CD4-positive, alpha-beta T cell (primary cell): ENCODE measurements at regions not wholly inside any gene's neighbourhood (a gene's known extent, or its start where the extent isn't known, plus 50 kb on each side); places are given as distances from the start of the nearest gene placed in this dataset.

Experiments used
- ATAC-seq: fragments of 200-7000 bp; cut with Tn5 transposase; one replicate; pipeline ENCODE4 v1.10.0; 2022; ENCODE audit warnings: mild to moderate bottlenecking; ENCODE audit not compliant: poor library complexity
- CTCF ChIA-PET: fragments of 350-600 bp; sonication (Branson Sonifier 250); formaldehyde crosslinking; loops from one replicate; lab custom pipeline; 2021; ENCODE audit warnings: antibody characterized with exemption, inconsistent platforms; lab: Charles Lee
- POLR2A ChIA-PET: fragments of 350-600 bp; sonication (Branson Sonifier 250); formaldehyde crosslinking; loops from one replicate; lab custom pipeline; 2021; ENCODE audit warnings: antibody characterized with exemption, inconsistent platforms; lab: Charles Lee
- DNase-seq, 14 experiments: peaks; one replicate each; pipeline ENCODE4 v3.0.0-alpha.2; 2013 to 2020; ENCODE audit warnings: mixed read lengths in 2 of 14
- H3K27ac ChIP-seq, 2 donors: one replicate each; pipeline versions ENCODE4 v1.5.1 to v1.7.0; 2013; ENCODE audit warnings: low read length in 2 of 2, low read depth in 1 of 2, mild to moderate bottlenecking in 1 of 2
- H3K27me3 ChIP-seq, 2 experiments: 1 replicate in 1 of 2; 2 replicates in 1 of 2; pipeline versions ENCODE4 v1.6.1 to v1.7.0; 2013; ENCODE audit warnings: low read length in 2 of 2, control low read depth in 1 of 2, mild to moderate bottlenecking in 1 of 2, moderate library complexity in 1 of 2; ENCODE audit not compliant: insufficient read depth in 2 of 2, control insufficient read depth in 1 of 2
- H3K36me3 ChIP-seq: one replicate; pipeline ENCODE4 v1.6.1; 2013; ENCODE audit warnings: low read length, control low read depth; ENCODE audit not compliant: insufficient read depth
- H3K4me1 ChIP-seq: one replicate; pipeline ENCODE4 v1.6.1; 2013; ENCODE audit warnings: low read length, control low read depth; ENCODE audit not compliant: insufficient read depth
- H3K4me3 ChIP-seq: one replicate; pipeline ENCODE4 v1.5.1; 2013; ENCODE audit warnings: mild to moderate bottlenecking, low read length, moderate library complexity
- H3K9me3 ChIP-seq, 2 experiments: 1 replicate in 1 of 2; 2 replicates in 1 of 2; pipeline versions ENCODE4 v1.6.1 to v1.7.0; 2013; ENCODE audit warnings: low read length in 2 of 2, mild to moderate bottlenecking in 2 of 2, control low read depth in 1 of 2, moderate library complexity in 1 of 2; ENCODE audit not compliant: control insufficient read depth in 1 of 2, insufficient read depth in 1 of 2
- H3K27ac Mint-ChIP-seq: one replicate; pipeline ENCODE4 v1.8.0; 2020; ENCODE audit warnings: mixed read lengths
- H3K27me3 Mint-ChIP-seq: one replicate; pipeline ENCODE4 v1.8.0; 2021; ENCODE audit warnings: mixed read lengths
- H3K36me3 Mint-ChIP-seq: one replicate; pipeline ENCODE4 v1.8.0; 2021; ENCODE audit warnings: low read depth, mixed read lengths
- H3K4me1 Mint-ChIP-seq: one replicate; pipeline ENCODE4 v1.8.0; 2021; ENCODE audit warnings: low read depth, mixed read lengths
- H3K4me3 Mint-ChIP-seq: one replicate; pipeline ENCODE4 v1.8.0; 2020; ENCODE audit warnings: mild to moderate bottlenecking, mixed read lengths
- H3K9me3 Mint-ChIP-seq: one replicate; pipeline ENCODE4 v1.8.0; 2020; ENCODE audit warnings: mixed read lengths
- CTCF ChIP-seq: fragments of 200-600 bp; IDR thresholded peaks from one replicate; pipeline ENCODE4 v1.8.0; 2022; ENCODE audit warnings: antibody characterized with exemption, mild to moderate bottlenecking
- intact Hi-C, 2 experiments: fragments of 100-400 bp; cut with DNase I in 1 of 2; cut with micrococcal nuclease in 1 of 2; formaldehyde crosslinking; loops; one replicate each; pipeline versions ENCODE4 v1.15.1 to v1.9.0; 2023 to 2025; cut with DNase I, micrococcal nuclease

DNA sequence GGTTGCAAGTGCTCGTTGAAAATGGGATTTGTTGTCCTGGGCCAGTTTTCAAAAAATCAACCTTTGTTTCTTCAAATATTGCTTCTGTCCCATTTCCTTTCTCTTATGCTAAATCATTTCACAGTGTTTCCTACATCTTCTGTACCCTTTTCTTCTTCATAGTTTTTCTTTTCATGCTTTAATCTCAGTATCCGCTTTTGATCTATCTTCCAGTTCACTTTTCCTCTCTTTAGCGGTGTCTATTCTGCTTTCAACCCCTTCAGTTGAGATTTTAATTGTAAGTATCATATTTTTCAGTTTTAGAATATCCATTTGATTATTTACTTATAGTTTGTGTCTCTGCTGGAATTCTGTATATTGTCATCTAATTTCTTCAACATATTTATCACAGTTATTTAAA is 311.7 kb upstream of the TPM1 start:
- Mint-ChIP-seq H3K27me3 (peaks cover 34% of the 10 kb centered on the region), H3K9me3 (no peaks in the 10 kb centered on the region), H3K4me1 (no peaks in the 10 kb centered on the region), H3K4me3 (no peak overlapping the region), H3K27ac (no peak overlapping the region), H3K36me3 (no peaks in the 10 kb centered on the region)
- intact Hi-C loops = no loop called here
- ATAC-seq (no peak), DNase-seq (no peak)
- H3K9me3 ChIP-seq = no peaks in the 10 kb centered on the region
- H3K27ac ChIP-seq = no peak overlapping the region
- TF ChIP-seq CTCF = no peak
- no peaks in the 10 kb centered on the region for H3K36me3 ChIP-seq
- H3K4me3 ChIP-seq = no peak overlapping the region
- H3K27me3 ChIP-seq = peaks cover 0 to 12% of the 10 kb centered on the region in 2 experiments
- ChIA-PET POLR2A (no interaction called here), CTCF (no interaction called here)
- H3K4me1 ChIP-seq = no peaks in the 10 kb centered on the region

GRCh38 chr15:62732078-62732477 is 310.5 kb upstream of the TPM1 start:
- no peak for DNase-seq
- Histone ChIP-seq H3K4me3 (no peak overlapping the region), H3K4me1 (no peaks in the 10 kb centered on the region), H3K27ac (no peak overlapping the region), H3K27me3 (peaks cover 0 to 12% of the 10 kb centered on the region in 2 experiments), H3K36me3 (no peaks in the 10 kb centered on the region), H3K9me3 (no peaks in the 10 kb centered on the region)
- H3K27me3 Mint-ChIP-seq = peaks cover 35% of the 10 kb centered on the region
- H3K27ac Mint-ChIP-seq = no peak overlapping the region
- intact Hi-C loops = no loop called here
- no peak overlapping the region for H3K4me3 Mint-ChIP-seq
- POLR2A ChIA-PET = no interaction called here
- no peaks in the 10 kb centered on the region for H3K4me1 Mint-ChIP-seq
- no peak for TF ChIP-seq CTCF
- no peaks in the 10 kb centered on the region for H3K36me3 Mint-ChIP-seq
- no peaks in the 10 kb centered on the region for H3K9me3 Mint-ChIP-seq
- no peak for ATAC-seq
- CTCF ChIA-PET = interaction anchor here (2.5 kb wide), 1 partner anchor 10 kb away, joined by 7 read pairs; no protein-coding TSS in a partner anchor

GRCh38 chr15:62734706-62735105 is 307.8 kb upstream of the TPM1 start:
- Mint-ChIP-seq H3K4me3 (no peak overlapping the region), H3K4me1 (no peaks in the 10 kb centered on the region), H3K27me3 (peaks cover 35% of the 10 kb centered on the region), H3K27ac (no peak overlapping the region), H3K9me3 (no peaks in the 10 kb centered on the region), H3K36me3 (no peaks in the 10 kb centered on the region)
- ATAC-seq = no peak
- Histone ChIP-seq H3K4me1 (no peaks in the 10 kb centered on the region), H3K27ac (no peak overlapping the region), H3K9me3 (no peaks in the 10 kb centered on the region), H3K27me3 (peaks cover 0 to 12% of the 10 kb centered on the region in 2 experiments), H3K4me3 (no peak overlapping the region), H3K36me3 (no peaks in the 10 kb centered on the region)
- DNase-seq = no peak
- intact Hi-C loops = no loop called here
- ChIA-PET CTCF (no interaction called here), POLR2A (no interaction called here)
- no peak for TF ChIP-seq CTCF
